Transverse colon (tissue), 4 donors: ENCODE measurements at regions not wholly inside any gene's neighbourhood (a gene's known extent, or its start where the extent isn't known, plus 50 kb on each side); places are given as distances from the start of the nearest gene placed in this dataset.

Source experiments
- DNase-seq: peaks from one replicate; pipeline ENCODE4 v3.0.0-alpha.2; 2019
- H3K27ac ChIP-seq, 4 donors: fragments of 200-600 bp; sonication (generic); 2 replicates each; pipeline ENCODE4 v1.5.1; 2016 to 2018; ENCODE audit warnings: inconsistent platforms in 4 of 4
- H3K27me3 ChIP-seq: fragments of 200-600 bp; sonication (generic); 2 replicates; pipeline ENCODE4 v1.5.1; 2017; ENCODE audit warnings: inconsistent platforms
- H3K36me3 ChIP-seq, 4 donors: fragments of 200-600 bp; sonication (generic); 2 replicates each; pipeline ENCODE4 v1.5.1; 2017 to 2019; ENCODE audit warnings: inconsistent platforms in 4 of 4
- H3K4me1 ChIP-seq, 4 donors: fragments of 200-600 bp; sonication (generic); 2 replicates each; pipeline ENCODE4 v1.5.1; 2017 to 2020; ENCODE audit warnings: inconsistent platforms in 4 of 4
- H3K4me3 ChIP-seq, 4 donors: fragments of 200-600 bp; sonication (generic); 1 replicate in 1 of 4; 2 replicates in 3 of 4; pipeline versions ENCODE4 v1.5.1 to v1.6.1; 2017 to 2019; ENCODE audit warnings: inconsistent platforms in 4 of 4
- H3K9me3 ChIP-seq, 2 donors: fragments of 200-600 bp; sonication (generic); 2 replicates each; pipeline ENCODE4 v1.5.1; 2017 to 2019; ENCODE audit warnings: inconsistent platforms in 2 of 2
- EP300 ChIP-seq: sonication (generic); formaldehyde crosslinking; IDR thresholded peaks from one replicate; pipeline ENCODE4 v1.6.1; 2017; ENCODE audit warnings: antibody characterized with exemption, low read depth
- POLR2A ChIP-seq: fragments of 450-650 bp; IDR thresholded peaks from one replicate; pipeline ENCODE4 v1.6.1; 2016; ENCODE audit warnings: antibody characterized with exemption, mild to moderate bottlenecking, moderate library complexity
- POLR2AphosphoS5 ChIP-seq, 3 donors: sonication (generic); formaldehyde crosslinking; IDR thresholded peaks; one replicate each; pipeline ENCODE4 v1.6.1; 2016; ENCODE audit warnings: antibody characterized with exemption in 3 of 3
- WGBS, 2 donors: methylation state at CpG; one replicate each; pipeline ENCODE4 v1.1.5; 2018; ENCODE audit warnings: low coverage in 1 of 2; 5-methylcytosine and 5-hydroxymethylcytosine counted together
- in situ Hi-C, 4 donors: fragments of 200-750 bp; cut with MboI; loops; one replicate each; pipeline versions ENCODE4 v1.15.0 to v1.15.1; 2017; ENCODE audit warnings: low sequenced_read_pairs in 3 of 4, low pct_ligation_motif_present in 1 of 4, low pct_unique_long_range_greater_than_20kb in 1 of 4
- intact Hi-C: fragments of 100-400 bp; cut with DNase I; formaldehyde crosslinking; loops from one replicate; pipeline ENCODE4 v1.15.1; 2023; ENCODE audit warnings: low total_unique reads
- TF ChIP-seq, protein P1 (sequence below), 5 experiments: fragments of 200-600 bp in 3 of 5; fragments of 450-650 bp in 2 of 5; sonication (generic) in 3 of 5; IDR thresholded peaks; 1 replicate in 2 of 5; 2 replicates in 3 of 5; pipeline ENCODE4 v1.5.1; 2016 to 2017; ENCODE audit warnings: antibody characterized with exemption in 5 of 5, inconsistent platforms in 3 of 5, mild to moderate bottlenecking in 2 of 5, moderate library complexity in 1 of 5

DNA sequence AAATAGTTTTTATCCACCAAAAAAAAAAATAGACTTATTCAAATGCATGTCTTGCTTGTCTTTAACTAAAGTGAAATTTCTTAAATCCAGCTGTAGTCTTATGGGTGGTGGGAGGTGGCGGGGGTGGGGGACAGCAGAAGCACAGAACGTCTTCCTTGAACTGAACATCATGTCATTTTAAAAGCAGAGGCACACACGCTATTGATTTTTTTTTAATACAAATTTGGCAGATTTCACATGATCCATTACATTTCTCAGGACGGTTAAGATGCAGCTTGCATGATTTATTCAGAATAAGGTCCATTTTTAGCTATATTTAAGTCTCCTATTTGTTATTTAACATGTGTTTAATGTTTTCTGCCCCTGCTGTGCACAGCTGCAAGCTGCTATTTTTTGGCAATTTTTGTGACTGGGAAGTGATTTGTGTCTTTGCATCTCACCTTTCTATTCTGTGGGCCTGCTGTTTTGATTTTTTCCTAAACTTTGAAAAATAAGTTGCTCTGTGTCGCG, 274.0 kb downstream of the TSHZ3 start:
- in situ Hi-C loops = no loop called here
- Histone ChIP-seq H3K27me3 (no peaks in the 10 kb centered on the region), H3K4me3 (no peak overlapping the region), H3K36me3 (no peaks in the 10 kb centered on the region), H3K9me3 (no peaks in the 10 kb centered on the region), H3K4me1 (peaks cover 0 to 17% (median 8%) of the 10 kb centered on the region in 4 donors), H3K27ac (no peak overlapping the region)
- intact Hi-C loops = no loop called here
- 84 to 86% methylated on average over 5 to 6 of the region's 6 CpGs for WGBS, 2 donors
- TF ChIP-seq EP300 (no peak), POLR2AphosphoS5 (IDR thresholded peaks at IDR 0.05) (no peak), POLR2A (no peak)
- TF ChIP-seq, protein P1, sequence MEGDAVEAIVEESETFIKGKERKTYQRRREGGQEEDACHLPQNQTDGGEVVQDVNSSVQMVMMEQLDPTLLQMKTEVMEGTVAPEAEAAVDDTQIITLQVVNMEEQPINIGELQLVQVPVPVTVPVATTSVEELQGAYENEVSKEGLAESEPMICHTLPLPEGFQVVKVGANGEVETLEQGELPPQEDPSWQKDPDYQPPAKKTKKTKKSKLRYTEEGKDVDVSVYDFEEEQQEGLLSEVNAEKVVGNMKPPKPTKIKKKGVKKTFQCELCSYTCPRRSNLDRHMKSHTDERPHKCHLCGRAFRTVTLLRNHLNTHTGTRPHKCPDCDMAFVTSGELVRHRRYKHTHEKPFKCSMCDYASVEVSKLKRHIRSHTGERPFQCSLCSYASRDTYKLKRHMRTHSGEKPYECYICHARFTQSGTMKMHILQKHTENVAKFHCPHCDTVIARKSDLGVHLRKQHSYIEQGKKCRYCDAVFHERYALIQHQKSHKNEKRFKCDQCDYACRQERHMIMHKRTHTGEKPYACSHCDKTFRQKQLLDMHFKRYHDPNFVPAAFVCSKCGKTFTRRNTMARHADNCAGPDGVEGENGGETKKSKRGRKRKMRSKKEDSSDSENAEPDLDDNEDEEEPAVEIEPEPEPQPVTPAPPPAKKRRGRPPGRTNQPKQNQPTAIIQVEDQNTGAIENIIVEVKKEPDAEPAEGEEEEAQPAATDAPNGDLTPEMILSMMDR (IDR thresholded peaks at IDR 0.05) = no peak
- DNase-seq = no peak

DNA sequence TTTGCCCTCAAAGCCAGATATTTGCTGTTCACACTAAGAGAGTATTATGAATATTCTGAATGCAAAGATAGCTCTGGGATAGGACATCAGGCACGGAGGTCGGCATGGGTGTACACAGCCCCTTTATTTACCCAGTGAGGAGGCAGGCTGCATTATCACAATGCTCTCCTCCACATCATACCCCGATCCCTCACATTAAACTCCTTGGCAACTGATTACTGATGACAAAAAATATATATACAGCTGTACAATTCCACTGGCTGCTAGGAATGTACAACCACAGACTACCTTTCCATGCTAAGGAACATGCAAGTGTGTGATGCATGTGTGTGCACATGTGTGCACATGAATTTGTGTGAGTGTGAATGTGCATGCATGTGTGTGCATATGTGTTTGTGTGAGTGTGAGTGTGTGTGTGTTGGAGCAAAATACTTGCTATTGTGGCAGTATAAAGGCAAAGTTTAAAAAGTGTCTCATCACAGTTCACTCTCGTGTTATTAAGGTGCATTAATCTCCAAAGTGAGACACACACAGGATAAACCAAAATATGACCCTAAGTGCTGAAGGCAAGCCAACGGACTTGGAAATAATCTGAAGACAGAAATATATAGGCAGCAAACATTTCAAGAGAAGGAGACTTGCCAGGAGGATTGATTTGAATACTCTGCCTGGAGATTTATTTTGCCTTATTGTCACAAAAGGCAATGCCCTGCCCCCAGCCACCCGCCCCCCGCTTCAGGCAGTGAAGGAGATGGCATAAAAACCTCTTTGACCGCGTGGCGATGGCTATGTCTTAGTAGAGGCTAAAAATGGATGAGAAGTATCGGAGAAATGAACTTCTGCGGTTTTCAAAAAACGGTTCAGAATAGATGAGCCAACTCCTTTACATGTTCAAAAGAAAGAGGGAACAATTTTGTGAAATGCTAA, 274.8 kb downstream of the TSHZ3 start:
- no peaks in the 10 kb centered on the region for H3K9me3 ChIP-seq
- intact Hi-C loops = no loop called here
- in situ Hi-C loops = no loop called here

DNA sequence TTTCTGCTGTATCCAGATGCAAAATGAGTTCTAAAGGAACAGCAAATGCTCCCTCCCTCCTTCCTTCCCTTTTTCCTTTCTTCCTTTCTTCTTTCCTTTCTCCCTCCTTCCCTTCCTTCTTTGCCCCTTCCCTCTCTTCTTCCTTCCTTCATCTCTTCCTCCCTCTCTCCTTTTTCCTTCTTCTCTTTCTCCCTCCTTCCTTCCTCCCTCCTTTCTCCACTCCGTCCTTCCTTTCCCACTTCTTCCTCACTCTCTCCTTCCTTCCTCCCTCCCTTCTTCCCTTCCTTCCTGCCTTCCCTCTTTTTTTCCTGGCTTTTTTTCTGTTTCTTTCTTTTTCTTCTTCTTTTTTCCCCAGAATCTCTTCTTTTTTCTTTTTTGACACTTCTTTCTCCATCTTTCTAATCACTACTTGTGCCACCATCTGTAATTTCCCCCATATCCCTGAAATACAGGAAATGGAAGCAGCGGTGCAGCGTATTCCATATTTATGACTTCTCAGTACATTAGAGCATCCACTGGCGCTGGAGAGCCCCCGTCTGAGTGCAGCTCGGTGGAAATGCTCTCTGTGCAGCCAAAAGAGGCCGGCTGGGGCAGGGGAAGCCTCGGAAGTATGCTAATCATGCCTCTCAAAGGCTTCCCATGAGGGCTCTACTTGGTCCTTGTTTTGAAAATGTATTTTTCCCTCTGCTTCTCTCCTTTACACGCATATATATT, 275.6 kb downstream of the TSHZ3 start:
- in situ Hi-C loops = no loop called here
- no peaks in the 10 kb centered on the region for H3K9me3 ChIP-seq
- intact Hi-C loops = no loop called here
- no peak overlapping the region for H3K27ac ChIP-seq
- no peaks in the 10 kb centered on the region for H3K27me3 ChIP-seq
- H3K4me1 ChIP-seq = peaks cover 0 to 18% (median 8%) of the 10 kb centered on the region in 4 donors
- TF ChIP-seq EP300 (no peak), POLR2A (no peak), POLR2AphosphoS5 (IDR thresholded peaks at IDR 0.05) (no peak)
- no peaks in the 10 kb centered on the region for H3K36me3 ChIP-seq
- H3K4me3 ChIP-seq = no peak overlapping the region
- no peak for DNase-seq
- WGBS, 2 donors = 52 to 55% methylated on average over 9 of the region's 9 CpGs

More for the DNA sequence above, 274.8 kb downstream of the TSHZ3 start:
- Histone ChIP-seq H3K27me3 (no peaks in the 10 kb centered on the region), H3K4me1 (peaks cover 0 to 18% (median 8%) of the 10 kb centered on the region in 4 donors), H3K27ac (no peak overlapping the region), H3K36me3 (no peaks in the 10 kb centered on the region), H3K4me3 (no peak overlapping the region)
- WGBS, 2 donors = 79 to 81% methylated on average over 5 to 13 of the region's 13 CpGs
- TF ChIP-seq, protein P1 (IDR thresholded peaks at IDR 0.05) = no peak
- TF ChIP-seq EP300 (no peak), POLR2A (no peak), POLR2AphosphoS5 (IDR thresholded peaks at IDR 0.05) (no peak)
- DNase-seq = no peak

DNA sequence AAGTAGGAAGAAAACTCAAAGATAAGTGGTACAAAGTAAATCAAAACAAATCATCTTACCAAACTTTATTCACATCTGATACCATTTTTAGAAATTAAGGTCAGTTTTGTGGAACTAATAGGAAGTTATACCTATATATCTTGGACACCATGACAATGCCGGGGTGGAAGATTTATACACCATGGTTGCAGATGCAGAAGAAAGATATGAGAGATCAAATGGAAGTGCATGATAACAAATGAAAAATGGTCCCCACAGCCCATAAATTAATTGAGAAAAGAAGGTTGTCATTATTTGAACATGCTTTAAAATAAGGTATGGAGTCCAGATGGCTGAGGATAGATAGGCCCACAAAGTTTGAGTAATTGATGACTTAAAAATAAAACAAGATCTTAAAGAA, 276.8 kb downstream of the TSHZ3 start:
- 62 to 63% methylated on average over 1 of the region's 1 CpG for WGBS, 2 donors
- intact Hi-C loops (no loop called here), in situ Hi-C loops (no loop called here)
- Histone ChIP-seq H3K27me3 (no peaks in the 10 kb centered on the region), H3K27ac (no peak overlapping the region), H3K9me3 (no peaks in the 10 kb centered on the region), H3K4me3 (no peak overlapping the region), H3K4me1 (peaks cover 0 to 18% (median 8%) of the 10 kb centered on the region in 4 donors), H3K36me3 (no peaks in the 10 kb centered on the region)
- no peak for DNase-seq
- no peak for TF ChIP-seq POLR2A
- TF ChIP-seq POLR2AphosphoS5 (IDR thresholded peaks at IDR 0.05) = no peak
- TF ChIP-seq, protein P1 (IDR thresholded peaks at IDR 0.05) = no peak
- no peak for TF ChIP-seq EP300
